ENCODE measurements at regions not wholly inside any gene's neighbourhood (a gene's known extent, or its start where the extent isn't known, plus 50 kb on each side); places are given as distances from the start of the nearest gene placed in this dataset.

- 80% methylated on average over 1 of the region's 2 CpGs for WGBS (ENCODE audit: insufficient coverage, low lambda C conversion rate)
- Histone ChIP-seq H3K36me3 (ENCODE audit: control insufficient read depth, insufficient read depth, low read length) (no peaks in the 10 kb centered on the region), H3K27me3 (ENCODE audit: control insufficient read depth, insufficient read depth, low read length) (no peaks in the 10 kb centered on the region), H3K27ac (ENCODE audit: low read length) (no peak overlapping the region), H3K9me3 (ENCODE audit: control insufficient read depth, low read depth, low read length) (no peaks in the 10 kb centered on the region), H3K4me1 (ENCODE audit: control insufficient read depth, insufficient read depth, low read length) (no peaks in the 10 kb centered on the region), H3K4me3 (ENCODE audit: low read length) (no peak overlapping the region)
- no peak for DNase-seq
These were observed 121.9 kb upstream of the DMD start for GRCh38 chrX:33333271-33333670.

GRCh38 chrX:33330798-33331197 lies 119.4 kb upstream of the DMD start:
- no CpG with 5 or more reads among the region's 3 CpGs for WGBS (ENCODE audit: insufficient coverage, low lambda C conversion rate)
- no peaks in the 10 kb centered on the region for H3K36me3 ChIP-seq (ENCODE audit: control insufficient read depth, insufficient read depth, low read length)

GRCh38 chrX:33324099-33324498 lies 112.8 kb upstream of the DMD start:
- Histone ChIP-seq H3K27me3 (ENCODE audit: control insufficient read depth, insufficient read depth, low read length) (no peaks in the 10 kb centered on the region), H3K4me3 (ENCODE audit: low read length) (no peak overlapping the region), H3K36me3 (ENCODE audit: control insufficient read depth, insufficient read depth, low read length) (no peaks in the 10 kb centered on the region), H3K9me3 (ENCODE audit: control insufficient read depth, low read depth, low read length) (no peaks in the 10 kb centered on the region), H3K27ac (ENCODE audit: low read length) (no peak overlapping the region), H3K4me1 (ENCODE audit: control insufficient read depth, insufficient read depth, low read length) (no peaks in the 10 kb centered on the region)
- no peak for DNase-seq
- WGBS (ENCODE audit: insufficient coverage, low lambda C conversion rate): no CpG with 5 or more reads among the region's 2 CpGs

More at GRCh38 chrX:33330798-33331197, 119.4 kb upstream of the DMD start:
- Histone ChIP-seq H3K4me1 (ENCODE audit: control insufficient read depth, insufficient read depth, low read length) (no peaks in the 10 kb centered on the region), H3K9me3 (ENCODE audit: control insufficient read depth, low read depth, low read length) (no peaks in the 10 kb centered on the region), H3K27me3 (ENCODE audit: control insufficient read depth, insufficient read depth, low read length) (no peaks in the 10 kb centered on the region), H3K4me3 (ENCODE audit: low read length) (no peak overlapping the region), H3K27ac (ENCODE audit: low read length) (no peak overlapping the region)
- DNase-seq: no peak

- H3K27me3 ChIP-seq (ENCODE audit: control insufficient read depth, insufficient read depth, low read length): no peaks in the 10 kb centered on the region
- H3K4me3 ChIP-seq (ENCODE audit: low read length): no peak overlapping the region
- no peaks in the 10 kb centered on the region for H3K4me1 ChIP-seq (ENCODE audit: control insufficient read depth, insufficient read depth, low read length)
- H3K9me3 ChIP-seq (ENCODE audit: control insufficient read depth, low read depth, low read length): no peaks in the 10 kb centered on the region
- no peak for DNase-seq
- no peak overlapping the region for H3K27ac ChIP-seq (ENCODE audit: low read length)
- WGBS (ENCODE audit: insufficient coverage, low lambda C conversion rate): no CpG with 5 or more reads among the region's 2 CpGs
- no peaks in the 10 kb centered on the region for H3K36me3 ChIP-seq (ENCODE audit: control insufficient read depth, insufficient read depth, low read length)
These were observed 96.6 kb upstream of the DMD start for GRCh38 chrX:33307911-33308354.

GRCh38 chrX:33298622-33299021 lies 87.3 kb upstream of the DMD start:
- Histone ChIP-seq H3K4me1 (ENCODE audit: control insufficient read depth, insufficient read depth, low read length) (no peaks in the 10 kb centered on the region), H3K4me3 (ENCODE audit: low read length) (no peak overlapping the region), H3K9me3 (ENCODE audit: control insufficient read depth, low read depth, low read length) (no peaks in the 10 kb centered on the region), H3K27ac (ENCODE audit: low read length) (no peak overlapping the region), H3K27me3 (ENCODE audit: control insufficient read depth, insufficient read depth, low read length) (no peaks in the 10 kb centered on the region), H3K36me3 (ENCODE audit: control insufficient read depth, insufficient read depth, low read length) (no peaks in the 10 kb centered on the region)
- DNase-seq: no peak
- WGBS (ENCODE audit: insufficient coverage, low lambda C conversion rate): no CpG with 5 or more reads among the region's 5 CpGs

- no peak for DNase-seq
- Histone ChIP-seq H3K4me1 (ENCODE audit: control insufficient read depth, insufficient read depth, low read length) (no peaks in the 10 kb centered on the region), H3K4me3 (ENCODE audit: low read length) (no peak overlapping the region), H3K27ac (ENCODE audit: low read length) (no peak overlapping the region), H3K9me3 (ENCODE audit: control insufficient read depth, low read depth, low read length) (no peaks in the 10 kb centered on the region), H3K36me3 (ENCODE audit: control insufficient read depth, insufficient read depth, low read length) (no peaks in the 10 kb centered on the region), H3K27me3 (ENCODE audit: control insufficient read depth, insufficient read depth, low read length) (no peaks in the 10 kb centered on the region)
- no CpG with 5 or more reads among the region's 1 CpG for WGBS (ENCODE audit: insufficient coverage, low lambda C conversion rate)
These were observed 74.2 kb upstream of the DMD start for GRCh38 chrX:33285550-33285949.

GRCh38 chrX:33277046-33277445 lies 65.7 kb upstream of the DMD start:
- H3K4me3 ChIP-seq (ENCODE audit: low read length): no peak overlapping the region
- H3K9me3 ChIP-seq (ENCODE audit: control insufficient read depth, low read depth, low read length): no peaks in the 10 kb centered on the region
- DNase-seq: no peak
- WGBS (ENCODE audit: insufficient coverage, low lambda C conversion rate): no CpG with 5 or more reads among the region's 3 CpGs
- H3K36me3 ChIP-seq (ENCODE audit: control insufficient read depth, insufficient read depth, low read length): no peaks in the 10 kb centered on the region
- H3K27me3 ChIP-seq (ENCODE audit: control insufficient read depth, insufficient read depth, low read length): no peaks in the 10 kb centered on the region
- no peak overlapping the region for H3K27ac ChIP-seq (ENCODE audit: low read length)
- H3K4me1 ChIP-seq (ENCODE audit: control insufficient read depth, insufficient read depth, low read length): no peaks in the 10 kb centered on the region

GRCh38 chrX:33273535-33273934 lies 62.2 kb upstream of the DMD start:
- Histone ChIP-seq H3K4me3 (ENCODE audit: low read length) (no peak overlapping the region), H3K27ac (ENCODE audit: low read length) (no peak overlapping the region), H3K27me3 (ENCODE audit: control insufficient read depth, insufficient read depth, low read length) (no peaks in the 10 kb centered on the region), H3K36me3 (ENCODE audit: control insufficient read depth, insufficient read depth, low read length) (no peaks in the 10 kb centered on the region), H3K9me3 (ENCODE audit: control insufficient read depth, low read depth, low read length) (no peaks in the 10 kb centered on the region), H3K4me1 (ENCODE audit: control insufficient read depth, insufficient read depth, low read length) (no peaks in the 10 kb centered on the region)
- no peak for DNase-seq
- WGBS (ENCODE audit: insufficient coverage, low lambda C conversion rate): no CpG with 5 or more reads among the region's 1 CpG

- Histone ChIP-seq H3K4me1 (ENCODE audit: control insufficient read depth, insufficient read depth, low read length) (no peaks in the 10 kb centered on the region), H3K27me3 (ENCODE audit: control insufficient read depth, insufficient read depth, low read length) (no peaks in the 10 kb centered on the region), H3K36me3 (ENCODE audit: control insufficient read depth, insufficient read depth, low read length) (no peaks in the 10 kb centered on the region), H3K4me3 (ENCODE audit: low read length) (no peak overlapping the region), H3K9me3 (ENCODE audit: control insufficient read depth, low read depth, low read length) (no peaks in the 10 kb centered on the region), H3K27ac (ENCODE audit: low read length) (no peak overlapping the region)
- WGBS (ENCODE audit: insufficient coverage, low lambda C conversion rate): no CpG with 5 or more reads among the region's 1 CpG
- DNase-seq: no peak
These were observed 61.6 kb upstream of the DMD start for GRCh38 chrX:33272986-33273385.

Data from large intestine (tissue), 3 donors.